ENCODE measurements at regions not wholly inside any gene's neighbourhood (a gene's known extent, or its start where the extent isn't known, plus 50 kb on each side); places are given as distances from the start of the nearest gene placed in this dataset.

DNA sequence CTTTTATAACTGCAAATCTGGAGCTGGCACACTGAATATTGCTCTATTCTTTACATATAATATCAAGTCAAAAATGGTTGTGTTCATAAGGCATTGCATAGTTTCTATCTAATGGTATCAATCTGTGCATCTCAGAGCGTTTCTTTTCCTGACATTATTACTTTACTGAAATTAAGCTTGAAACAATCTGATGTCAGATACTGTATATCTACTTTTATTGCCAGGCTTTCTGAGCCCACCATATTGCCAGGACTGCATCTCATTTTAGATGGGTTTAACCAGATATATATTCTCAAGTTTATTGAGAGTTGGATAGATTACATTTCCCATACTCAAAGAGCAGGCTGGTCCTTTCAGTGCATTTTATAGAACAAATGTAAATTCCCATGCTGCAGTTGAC lies 122.7 kb upstream of the MEIS2 start:
- Mint-ChIP-seq H3K4me3 (no peak overlapping the region), H3K9me3 (peaks cover 2% of the 10 kb centered on the region), H3K4me1 (no peaks in the 10 kb centered on the region), H3K27me3 (no peaks in the 10 kb centered on the region), H3K27ac (no peak overlapping the region), H3K36me3 (no peaks in the 10 kb centered on the region)
- no peak for DNase-seq (ENCODE audit: low spot score in 2 of 2)
- ATAC-seq (ENCODE audit: low read depth) = no peak

- H3K4me1 Mint-ChIP-seq = no peaks in the 10 kb centered on the region
- H3K9me3 Mint-ChIP-seq = peaks cover 5% of the 10 kb centered on the region
- ATAC-seq (ENCODE audit: low read depth) (no peak), DNase-seq (ENCODE audit: low spot score in 2 of 2) (no peak)
- H3K27ac Mint-ChIP-seq = no peak overlapping the region
- H3K4me3 Mint-ChIP-seq = no peak overlapping the region
- H3K27me3 Mint-ChIP-seq = no peaks in the 10 kb centered on the region
- H3K36me3 Mint-ChIP-seq = no peaks in the 10 kb centered on the region
These were observed 129.7 kb upstream of the MEIS2 start for GRCh38 chr15:37229855-37230619.

GRCh38 chr15:37245358-37245757 lies 145.0 kb upstream of the MEIS2 start:
- DNase-seq (ENCODE audit: low spot score in 2 of 2) = no peak
- H3K4me3 Mint-ChIP-seq = no peak overlapping the region
- ATAC-seq (ENCODE audit: low read depth) = no peak
- H3K27me3 Mint-ChIP-seq = no peaks in the 10 kb centered on the region
- H3K9me3 Mint-ChIP-seq = peaks cover 1% of the 10 kb centered on the region
- H3K36me3 Mint-ChIP-seq = no peaks in the 10 kb centered on the region
- no peak overlapping the region for H3K27ac Mint-ChIP-seq
- no peaks in the 10 kb centered on the region for H3K4me1 Mint-ChIP-seq

DNA sequence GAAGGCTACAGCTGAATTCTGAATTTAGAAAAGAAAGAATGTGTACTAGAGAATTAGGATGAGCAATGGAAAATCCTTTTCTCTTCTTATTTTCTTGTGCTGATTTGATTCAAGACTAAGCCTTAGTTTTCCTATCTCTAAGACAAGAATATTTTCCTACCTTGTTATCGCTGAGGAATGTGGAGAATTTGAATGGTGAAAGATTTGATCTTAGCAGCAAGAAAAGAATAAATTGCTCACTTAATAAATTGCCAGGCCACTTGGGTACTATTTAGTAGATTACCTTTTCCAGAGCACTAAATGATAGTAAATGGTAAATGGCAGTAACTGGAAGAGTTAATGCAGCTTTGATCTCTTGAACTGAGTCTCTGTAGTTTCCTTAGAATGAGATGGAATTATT lies 145.7 kb upstream of the MEIS2 start:
- Mint-ChIP-seq H3K4me3 (no peak overlapping the region), H3K9me3 (peaks cover 1% of the 10 kb centered on the region), H3K27me3 (no peaks in the 10 kb centered on the region), H3K27ac (no peak overlapping the region), H3K36me3 (no peaks in the 10 kb centered on the region), H3K4me1 (no peaks in the 10 kb centered on the region)
- no peak for DNase-seq (ENCODE audit: low spot score in 2 of 2)
- no peak for ATAC-seq (ENCODE audit: low read depth)

DNA sequence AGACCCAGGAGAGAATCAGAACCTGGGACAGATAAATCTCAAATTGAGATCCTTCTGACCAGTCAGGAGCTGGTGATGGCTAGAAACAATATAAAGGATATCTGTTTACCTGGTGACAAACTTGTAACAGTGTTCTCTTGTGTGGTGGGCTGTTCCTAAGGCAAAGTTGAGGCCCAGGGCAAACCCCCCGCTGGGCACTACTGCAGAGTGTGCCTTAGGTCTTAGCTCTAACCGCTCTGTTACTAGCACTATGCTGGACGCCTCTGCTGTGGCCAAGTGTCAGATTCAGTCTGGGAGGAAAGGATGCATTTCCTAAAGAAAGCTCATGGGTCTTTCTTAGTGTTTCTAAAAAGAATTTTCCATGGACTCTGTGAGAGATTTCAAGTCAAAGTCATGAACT lies 146.5 kb upstream of the MEIS2 start:
- DNase-seq (ENCODE audit: low spot score in 2 of 2) = no peak
- H3K9me3 Mint-ChIP-seq = peaks cover 1% of the 10 kb centered on the region
- no peaks in the 10 kb centered on the region for H3K27me3 Mint-ChIP-seq
- no peaks in the 10 kb centered on the region for H3K36me3 Mint-ChIP-seq
- ATAC-seq (ENCODE audit: low read depth) = no peak
- H3K4me3 Mint-ChIP-seq = no peak overlapping the region
- H3K4me1 Mint-ChIP-seq = no peaks in the 10 kb centered on the region
- H3K27ac Mint-ChIP-seq = no peak overlapping the region

DNA sequence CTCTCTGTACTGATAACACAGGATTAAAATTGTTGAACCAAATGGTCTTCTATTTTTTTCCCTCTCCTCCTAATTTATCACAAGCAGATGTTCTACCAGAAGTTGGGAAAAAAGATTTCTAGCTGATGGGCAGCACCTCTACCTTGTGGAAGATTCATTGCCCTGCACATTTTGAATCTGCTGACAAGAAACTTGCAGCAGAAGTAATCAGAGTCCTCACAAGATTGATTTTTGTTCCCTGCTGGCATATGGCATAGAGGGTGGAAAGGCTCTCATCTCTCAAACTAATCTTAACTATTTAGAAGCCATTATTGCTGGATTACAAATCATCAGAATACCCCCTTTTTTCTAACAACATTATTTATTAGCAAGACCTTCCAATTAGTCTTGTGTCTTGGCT lies 148.9 kb upstream of the MEIS2 start:
- DNase-seq (ENCODE audit: low spot score in 2 of 2) (no peak), ATAC-seq (ENCODE audit: low read depth) (no peak)
- no peaks in the 10 kb centered on the region for H3K4me1 Mint-ChIP-seq
- no peaks in the 10 kb centered on the region for H3K27me3 Mint-ChIP-seq
- H3K4me3 Mint-ChIP-seq = no peak overlapping the region
- no peak overlapping the region for H3K27ac Mint-ChIP-seq
- H3K36me3 Mint-ChIP-seq = no peaks in the 10 kb centered on the region
- peaks cover 1% of the 10 kb centered on the region for H3K9me3 Mint-ChIP-seq

DNA sequence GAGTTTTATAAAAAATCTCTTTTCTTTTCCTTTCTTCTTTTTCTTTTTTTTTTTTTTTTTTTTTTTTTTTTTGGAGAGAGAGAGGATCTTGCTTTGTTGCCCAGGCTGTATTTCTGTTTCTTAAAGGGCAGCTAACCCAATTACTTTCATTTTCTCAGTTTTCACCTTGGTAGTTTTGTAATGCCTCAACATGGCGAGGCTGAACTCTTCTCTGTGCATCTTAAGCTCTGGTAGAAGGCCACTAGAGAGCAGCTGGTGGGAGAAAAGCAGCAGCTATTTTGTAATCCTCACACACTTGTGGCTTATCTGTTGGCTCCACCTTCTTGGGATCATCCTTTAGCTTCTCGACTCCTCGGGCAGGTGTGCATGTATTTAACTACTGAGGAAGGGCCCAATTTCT lies 152.2 kb upstream of the MEIS2 start:
- no peak for ATAC-seq (ENCODE audit: low read depth)
- H3K4me3 Mint-ChIP-seq = no peak overlapping the region

GRCh38 chr15:37253877-37254276 lies 153.5 kb upstream of the MEIS2 start:
- Mint-ChIP-seq H3K27ac (no peak overlapping the region), H3K4me3 (no peak overlapping the region), H3K4me1 (no peaks in the 10 kb centered on the region), H3K36me3 (no peaks in the 10 kb centered on the region), H3K9me3 (peaks cover under 1% of the 10 kb centered on the region), H3K27me3 (no peaks in the 10 kb centered on the region)
- no peak for ATAC-seq (ENCODE audit: low read depth)
- DNase-seq (ENCODE audit: low spot score in 2 of 2) = no peak

More for the DNA sequence above, 152.2 kb upstream of the MEIS2 start:
- Mint-ChIP-seq H3K4me1 (no peaks in the 10 kb centered on the region), H3K27ac (no peak overlapping the region), H3K9me3 (peaks cover 1% of the 10 kb centered on the region), H3K36me3 (no peaks in the 10 kb centered on the region), H3K27me3 (no peaks in the 10 kb centered on the region)
- DNase-seq (ENCODE audit: low spot score in 2 of 2) = no peak

- DNase-seq (ENCODE audit: low spot score in 2 of 2) = no peak
- no peaks in the 10 kb centered on the region for H3K36me3 Mint-ChIP-seq
- ATAC-seq (ENCODE audit: low read depth) = no peak
- H3K9me3 Mint-ChIP-seq = no peaks in the 10 kb centered on the region
- no peaks in the 10 kb centered on the region for H3K4me1 Mint-ChIP-seq
- H3K27ac Mint-ChIP-seq = no peak overlapping the region
- H3K27me3 Mint-ChIP-seq = no peaks in the 10 kb centered on the region
- H3K4me3 Mint-ChIP-seq = no peak overlapping the region
These were observed 159.9 kb upstream of the MEIS2 start for GRCh38 chr15:37260255-37260654.

GRCh38 chr15:37261685-37262084 lies 161.3 kb upstream of the MEIS2 start:
- H3K4me1 Mint-ChIP-seq = no peaks in the 10 kb centered on the region

GRCh38 chr15:37262922-37263608 lies 162.7 kb upstream of the MEIS2 start:
- ATAC-seq (ENCODE audit: low read depth) (no peak), DNase-seq (ENCODE audit: low spot score in 2 of 2) (no peak)
- no peaks in the 10 kb centered on the region for H3K36me3 Mint-ChIP-seq
- no peak overlapping the region for H3K4me3 Mint-ChIP-seq
- H3K4me1 Mint-ChIP-seq = no peaks in the 10 kb centered on the region
- no peaks in the 10 kb centered on the region for H3K9me3 Mint-ChIP-seq
- no peaks in the 10 kb centered on the region for H3K27me3 Mint-ChIP-seq
- H3K27ac Mint-ChIP-seq = no peak overlapping the region

More at GRCh38 chr15:37261685-37262084, 161.3 kb upstream of the MEIS2 start:
- DNase-seq (ENCODE audit: low spot score in 2 of 2) = no peak
- Mint-ChIP-seq H3K9me3 (no peaks in the 10 kb centered on the region), H3K27me3 (no peaks in the 10 kb centered on the region), H3K4me3 (no peak overlapping the region), H3K27ac (no peak overlapping the region), H3K36me3 (no peaks in the 10 kb centered on the region)
- ATAC-seq (ENCODE audit: low read depth) = no peak

GRCh38 chr15:37289109-37289765 lies 188.9 kb upstream of the MEIS2 start:
- Mint-ChIP-seq H3K27me3 (no peaks in the 10 kb centered on the region), H3K4me1 (no peaks in the 10 kb centered on the region), H3K4me3 (no peak overlapping the region), H3K27ac (no peak overlapping the region), H3K36me3 (no peaks in the 10 kb centered on the region), H3K9me3 (peaks cover 5% of the 10 kb centered on the region)
- DNase-seq (ENCODE audit: low spot score in 2 of 2) = no peak
- no peak for ATAC-seq (ENCODE audit: low read depth)

DNA sequence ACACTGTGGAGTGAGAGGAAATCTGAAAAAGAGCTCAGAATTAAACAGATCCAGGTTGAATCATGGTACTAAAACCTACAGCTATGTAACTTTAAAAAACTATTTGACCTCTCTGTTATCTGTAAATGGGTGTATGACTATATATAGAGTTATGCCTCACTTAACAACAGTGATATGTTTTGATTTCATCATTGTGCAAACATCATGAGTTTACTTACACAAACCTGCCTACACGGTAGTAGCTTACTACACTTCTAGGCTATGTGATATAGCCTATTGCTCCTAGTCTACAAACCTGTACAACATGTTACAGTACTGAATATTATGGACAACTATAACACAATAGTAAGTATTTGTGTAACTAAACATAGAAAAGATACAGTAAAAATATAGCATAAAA lies 191.6 kb upstream of the MEIS2 start:
- no peaks in the 10 kb centered on the region for H3K4me1 Mint-ChIP-seq
- H3K27me3 Mint-ChIP-seq = no peaks in the 10 kb centered on the region
- DNase-seq (ENCODE audit: low spot score in 2 of 2) (no peak), ATAC-seq (ENCODE audit: low read depth) (no peak)
- no peak overlapping the region for H3K27ac Mint-ChIP-seq
- no peak overlapping the region for H3K4me3 Mint-ChIP-seq
- peaks cover 7% of the 10 kb centered on the region for H3K9me3 Mint-ChIP-seq
- H3K36me3 Mint-ChIP-seq = no peaks in the 10 kb centered on the region

DNA sequence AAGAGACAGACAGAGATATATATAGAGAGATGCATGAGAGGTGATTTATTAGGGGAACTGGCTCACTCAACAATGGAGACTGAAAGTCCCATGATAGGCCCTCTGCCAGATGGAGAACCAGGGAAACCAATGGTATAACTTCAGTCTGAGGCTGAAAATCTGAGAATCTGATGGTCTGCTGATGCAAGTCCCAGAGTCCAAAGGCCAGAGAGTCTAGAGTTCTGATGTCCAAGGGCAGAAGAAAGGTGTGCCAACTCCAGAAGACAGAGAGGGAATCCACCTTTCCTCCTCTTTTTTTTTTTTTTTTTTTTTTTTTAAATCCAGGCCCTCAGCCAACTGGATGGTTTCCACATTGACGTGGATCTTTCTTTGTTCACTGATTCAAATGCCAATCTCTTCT lies 197.9 kb upstream of the MEIS2 start:
- Mint-ChIP-seq H3K4me3 (no peak overlapping the region), H3K4me1 (no peaks in the 10 kb centered on the region), H3K27ac (no peak overlapping the region), H3K36me3 (no peaks in the 10 kb centered on the region), H3K9me3 (peaks cover 4% of the 10 kb centered on the region), H3K27me3 (no peaks in the 10 kb centered on the region)
- DNase-seq (ENCODE audit: low spot score in 2 of 2) = no peak
- ATAC-seq (ENCODE audit: low read depth) = no peak
